Smooth muscle cell (in vitro differentiated cells): ENCODE measurements at regions not wholly inside any gene's neighbourhood (a gene's known extent, or its start where the extent isn't known, plus 50 kb on each side); places are given as distances from the start of the nearest gene placed in this dataset.

Source experiments
- DNase-seq: peaks from one replicate; lab custom pipeline; 2025; ENCODE audit not compliant: unreplicated experiment; lab: John Stamatoyannopoulos, UW
- H2AFZ ChIP-seq: fragments of 200-600 bp; sonication (generic); 2 replicates; pipeline ENCODE4 v1.6.0; 2016; ENCODE audit warnings: antibody characterized with exemption, low read depth, mild to moderate bottlenecking
- H3F3A ChIP-seq: fragments of 200-600 bp; sonication (generic); 2 replicates; pipeline ENCODE4 v1.6.0; 2017; ENCODE audit warnings: antibody characterized with exemption, low read depth
- H3K27ac ChIP-seq: fragments of 200-600 bp; sonication (generic); 2 replicates; pipeline ENCODE4 v1.5.1; 2016; ENCODE audit warnings: low read depth, mild to moderate bottlenecking
- H3K27me3 ChIP-seq: fragments of 200-600 bp; sonication (generic); 2 replicates; pipeline ENCODE4 v1.6.1; 2016; ENCODE audit warnings: low read depth, mild to moderate bottlenecking
- H3K36me3 ChIP-seq: fragments of 200-600 bp; sonication (generic); 2 replicates; pipeline ENCODE4 v1.5.1; 2016; ENCODE audit warnings: low read depth
- H3K4me1 ChIP-seq: fragments of 200-600 bp; sonication (generic); 2 replicates; pipeline ENCODE4 v1.5.1; 2016; ENCODE audit warnings: low read depth
- H3K4me2 ChIP-seq: fragments of 200-600 bp; sonication (generic); 2 replicates; pipeline ENCODE4 v1.6.0; 2016; ENCODE audit warnings: mild to moderate bottlenecking
- H3K4me3 ChIP-seq: fragments of 200-600 bp; sonication (generic); 2 replicates; pipeline ENCODE4 v1.5.1; 2016; ENCODE audit warnings: mild to moderate bottlenecking
- H3K79me2 ChIP-seq: fragments of 200-600 bp; sonication (generic); 2 replicates; pipeline ENCODE4 v1.6.0; 2016; ENCODE audit warnings: low read depth, mild to moderate bottlenecking
- H3K9ac ChIP-seq: fragments of 200-600 bp; sonication (generic); 2 replicates; pipeline ENCODE4 v1.6.0; 2016; ENCODE audit warnings: low read depth
- H3K9me3 ChIP-seq: fragments of 200-600 bp; sonication (generic); replicated peaks from 2 replicates; pipeline ENCODE4 v1.5.1; 2016; ENCODE audit warnings: low read depth
- H4K20me1 ChIP-seq: fragments of 200-600 bp; sonication (generic); 2 replicates; pipeline ENCODE4 v1.6.0; 2016; ENCODE audit warnings: low read depth
- WGBS: methylation state at CpG from one replicate; pipeline ENCODE4 v1.1.7; 2016; ENCODE audit warnings: low lambda C conversion rate; 5-methylcytosine and 5-hydroxymethylcytosine counted together
- TF ChIP-seq, protein P1 (sequence below): fragments of 200-600 bp; sonication (generic); IDR thresholded peaks from 2 replicates; pipeline ENCODE4 v1.5.1; 2017; ENCODE audit warnings: borderline replicate concordance, mild to moderate bottlenecking, antibody characterized with exemption; ENCODE audit not compliant: insufficient read depth, poor library complexity, severe bottlenecking

DNA sequence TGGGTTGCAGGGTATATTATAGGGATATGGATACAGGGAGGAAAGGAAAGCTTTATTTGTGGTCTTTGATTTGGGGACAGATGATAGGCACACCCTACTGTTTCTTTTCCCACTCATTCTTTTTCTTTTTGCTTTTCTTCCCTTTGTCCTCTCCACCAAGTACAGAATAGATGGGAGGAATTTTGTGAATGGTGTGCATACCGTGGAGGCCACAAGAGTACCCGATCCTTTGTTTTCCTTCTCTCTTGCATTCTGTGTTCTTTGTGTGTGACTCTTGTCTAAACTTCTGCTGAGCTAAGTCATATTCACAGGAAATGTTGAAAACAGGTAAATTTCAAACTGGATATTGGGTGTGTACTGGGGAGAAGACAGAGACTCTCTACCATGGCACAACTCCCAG is 321.4 kb upstream of the SLC8A1 start:
- Histone ChIP-seq H4K20me1 (no peaks in the 10 kb centered on the region), H3K4me3 (no peak overlapping the region), H3K27me3 (no peaks in the 10 kb centered on the region), H3K9ac (no peak overlapping the region), H3K4me2 (no peak overlapping the region), H3K27ac (no peak overlapping the region), H3K9me3 (no peaks in the 10 kb centered on the region), H3K4me1 (no peaks in the 10 kb centered on the region), H3K79me2 (no peaks in the 10 kb centered on the region), H3K36me3 (no peaks in the 10 kb centered on the region), H2AFZ (no peak overlapping the region), H3F3A (no peaks in the 10 kb centered on the region)
- TF ChIP-seq, protein P1, sequence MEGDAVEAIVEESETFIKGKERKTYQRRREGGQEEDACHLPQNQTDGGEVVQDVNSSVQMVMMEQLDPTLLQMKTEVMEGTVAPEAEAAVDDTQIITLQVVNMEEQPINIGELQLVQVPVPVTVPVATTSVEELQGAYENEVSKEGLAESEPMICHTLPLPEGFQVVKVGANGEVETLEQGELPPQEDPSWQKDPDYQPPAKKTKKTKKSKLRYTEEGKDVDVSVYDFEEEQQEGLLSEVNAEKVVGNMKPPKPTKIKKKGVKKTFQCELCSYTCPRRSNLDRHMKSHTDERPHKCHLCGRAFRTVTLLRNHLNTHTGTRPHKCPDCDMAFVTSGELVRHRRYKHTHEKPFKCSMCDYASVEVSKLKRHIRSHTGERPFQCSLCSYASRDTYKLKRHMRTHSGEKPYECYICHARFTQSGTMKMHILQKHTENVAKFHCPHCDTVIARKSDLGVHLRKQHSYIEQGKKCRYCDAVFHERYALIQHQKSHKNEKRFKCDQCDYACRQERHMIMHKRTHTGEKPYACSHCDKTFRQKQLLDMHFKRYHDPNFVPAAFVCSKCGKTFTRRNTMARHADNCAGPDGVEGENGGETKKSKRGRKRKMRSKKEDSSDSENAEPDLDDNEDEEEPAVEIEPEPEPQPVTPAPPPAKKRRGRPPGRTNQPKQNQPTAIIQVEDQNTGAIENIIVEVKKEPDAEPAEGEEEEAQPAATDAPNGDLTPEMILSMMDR, result no peak
- DNase-seq, result no peak
- WGBS, result 83% methylated on average over 2 of the region's 2 CpGs

DNA sequence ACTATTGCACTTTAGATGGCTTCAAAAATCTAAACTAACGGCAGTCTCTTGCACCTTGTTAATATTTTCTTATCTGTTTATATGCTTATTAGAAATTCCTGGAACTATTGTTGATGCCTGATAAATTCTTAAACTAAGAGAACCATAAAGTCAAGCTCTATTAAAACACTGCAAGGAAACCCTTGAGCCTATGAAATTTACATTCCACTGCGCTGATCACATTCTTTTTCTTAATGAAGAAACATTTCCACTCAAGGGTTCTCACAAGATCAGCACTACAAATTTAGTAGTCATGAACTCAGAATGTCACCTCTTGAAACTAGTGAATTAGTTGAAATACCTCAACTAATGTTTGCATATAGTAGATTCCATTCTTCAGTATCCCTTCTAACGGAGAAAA is 331.8 kb upstream of the SLC8A1 start:
- no peak overlapping the region for H3K4me3 ChIP-seq
- H3K9ac ChIP-seq, result no peak overlapping the region
- no peaks in the 10 kb centered on the region for H3K27me3 ChIP-seq
- H3K27ac ChIP-seq, result no peak overlapping the region
- H3K9me3 ChIP-seq, result no peaks in the 10 kb centered on the region
- no peaks in the 10 kb centered on the region for H4K20me1 ChIP-seq
- TF ChIP-seq, protein P1, result no peak
- no peak overlapping the region for H3K4me2 ChIP-seq
- H3K36me3 ChIP-seq, result no peaks in the 10 kb centered on the region
- DNase-seq, result no peak
- WGBS, result 86% methylated on average over 3 of the region's 3 CpGs
- H3K79me2 ChIP-seq, result no peaks in the 10 kb centered on the region
- no peaks in the 10 kb centered on the region for H3K4me1 ChIP-seq
- no peak overlapping the region for H2AFZ ChIP-seq
- H3F3A ChIP-seq, result no peaks in the 10 kb centered on the region

DNA sequence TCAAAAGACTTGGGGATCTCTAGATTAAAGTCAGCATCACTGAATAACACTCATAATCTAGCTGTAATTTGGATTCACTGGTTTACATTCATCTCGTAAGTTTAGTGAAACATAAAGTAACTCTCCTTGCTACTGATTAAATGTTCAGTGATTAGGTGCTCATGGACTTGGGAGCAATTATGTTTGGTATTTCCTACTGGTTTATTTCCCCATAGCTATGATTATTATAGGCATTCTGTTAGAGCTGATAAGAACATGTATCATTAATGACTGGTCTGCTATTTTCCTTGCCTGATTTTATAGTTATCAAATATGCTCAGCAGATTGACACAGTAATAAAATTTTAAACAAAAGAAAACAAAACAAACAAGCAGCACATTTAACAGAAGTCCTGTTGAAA is 334.7 kb upstream of the SLC8A1 start:
- H3K9me3 ChIP-seq, result no peaks in the 10 kb centered on the region
- WGBS, result 75% methylated on average over 1 of the region's 1 CpG

GRCh38 chr2:40797120-40797519 is 345.2 kb upstream of the SLC8A1 start:
- H3K4me3 ChIP-seq, result no peak overlapping the region
- H3K27me3 ChIP-seq, result no peaks in the 10 kb centered on the region
- 63% methylated on average over 2 of the region's 2 CpGs for WGBS
- H3K36me3 ChIP-seq, result no peaks in the 10 kb centered on the region
- no peak overlapping the region for H3K9ac ChIP-seq
- H3F3A ChIP-seq, result no peaks in the 10 kb centered on the region
- TF ChIP-seq, protein P1, result no peak
- H3K9me3 ChIP-seq, result no peaks in the 10 kb centered on the region
- no peak overlapping the region for H2AFZ ChIP-seq
- H3K4me1 ChIP-seq, result no peaks in the 10 kb centered on the region
- DNase-seq, result no peak
- H3K4me2 ChIP-seq, result no peak overlapping the region
- no peaks in the 10 kb centered on the region for H3K79me2 ChIP-seq
- no peak overlapping the region for H3K27ac ChIP-seq
- H4K20me1 ChIP-seq, result no peaks in the 10 kb centered on the region

More for the DNA sequence above, 334.7 kb upstream of the SLC8A1 start:
- Histone ChIP-seq H3K27me3 (no peaks in the 10 kb centered on the region), H3K4me3 (no peak overlapping the region), H3K4me1 (no peaks in the 10 kb centered on the region), H3K27ac (no peak overlapping the region), H3K4me2 (no peak overlapping the region), H3K9ac (no peak overlapping the region), H2AFZ (no peak overlapping the region), H3K79me2 (no peaks in the 10 kb centered on the region), H3K36me3 (no peaks in the 10 kb centered on the region), H4K20me1 (no peaks in the 10 kb centered on the region), H3F3A (no peaks in the 10 kb centered on the region)
- no peak for DNase-seq
- TF ChIP-seq, protein P1, result no peak
